ENCODE measurements at regions not wholly inside any gene's neighbourhood (a gene's known extent, or its start where the extent isn't known, plus 50 kb on each side); places are given as distances from the start of the nearest gene placed in this dataset.
"Not testable (repeated sequence)": the region's sequence is repeated elsewhere in the genome, so short reads cannot be mapped to it uniquely, and the experiment has no call there.

- Histone ChIP-seq H3K4me3 (no peak overlapping the region), H3K27ac (replicated peaks) (no peak overlapping the region), H3K4me1 (no peaks in the 10 kb centered on the region), H3K27me3 (ENCODE audit: low read depth) (peaks cover 41% of the 10 kb centered on the region), H3K9me3 (replicated peaks) (no peaks in the 10 kb centered on the region), H3K36me3 (no peaks in the 10 kb centered on the region)
- TF ChIP-seq CTCF (IDR thresholded peaks at IDR 0.05; ENCODE audit: borderline replicate concordance), result no peak
- intact Hi-C loops (cut with micrococcal nuclease), result no loop called here
- DNase-seq, result no peak
These were observed 201.1 kb downstream of the SPP2 start for GRCh38 chr2:234251326-234252271.

- intact Hi-C loops (cut with micrococcal nuclease), result no loop called here
- Histone ChIP-seq H3K36me3 (no peaks in the 10 kb centered on the region), H3K27ac (replicated peaks) (no peak overlapping the region), H3K9me3 (replicated peaks) (no peaks in the 10 kb centered on the region), H3K4me1 (no peaks in the 10 kb centered on the region), H3K27me3 (ENCODE audit: low read depth) (peaks cover 41% of the 10 kb centered on the region), H3K4me3 (no peak overlapping the region)
- TF ChIP-seq CTCF (IDR thresholded peaks at IDR 0.05; ENCODE audit: borderline replicate concordance), result no peak
- no peak for DNase-seq
These were observed 200.4 kb downstream of the SPP2 start for GRCh38 chr2:234250926-234251325.

- no peak overlapping the region for H3K27ac ChIP-seq (replicated peaks)
- H3K4me1 ChIP-seq, result no peaks in the 10 kb centered on the region
- peaks cover 41% of the 10 kb centered on the region for H3K27me3 ChIP-seq (ENCODE audit: low read depth)
- no peak overlapping the region for H3K4me3 ChIP-seq
- intact Hi-C loops (cut with micrococcal nuclease), result no loop called here
- no peaks in the 10 kb centered on the region for H3K9me3 ChIP-seq (replicated peaks)
- no peak for DNase-seq
- H3K36me3 ChIP-seq, result no peaks in the 10 kb centered on the region
- TF ChIP-seq CTCF (IDR thresholded peaks at IDR 0.05; ENCODE audit: borderline replicate concordance), result no peak
These were observed 199.4 kb downstream of the SPP2 start for GRCh38 chr2:234249873-234250272.

GRCh38 chr2:234249034-234249735 lies 198.7 kb downstream of the SPP2 start:
- intact Hi-C loops (cut with micrococcal nuclease), result no loop called here
- Histone ChIP-seq H3K4me3 (no peak overlapping the region), H3K27ac (replicated peaks) (no peak overlapping the region), H3K9me3 (replicated peaks) (no peaks in the 10 kb centered on the region), H3K4me1 (no peaks in the 10 kb centered on the region), H3K36me3 (no peaks in the 10 kb centered on the region), H3K27me3 (ENCODE audit: low read depth) (peaks cover 39% of the 10 kb centered on the region)
- DNase-seq, result no peak
- TF ChIP-seq CTCF (IDR thresholded peaks at IDR 0.05; ENCODE audit: borderline replicate concordance), result no peak

- H3K27me3 ChIP-seq (ENCODE audit: low read depth), result peaks cover 31% of the 10 kb centered on the region
- H3K27ac ChIP-seq (replicated peaks); H3K9me3 ChIP-seq (replicated peaks); H3K4me1 ChIP-seq; H3K36me3 ChIP-seq; DNase-seq; H3K4me3 ChIP-seq; intact Hi-C loops (cut with micrococcal nuclease): not testable (repeated sequence)
These were observed 197.8 kb downstream of the SPP2 start for GRCh38 chr2:234248213-234248710.
